Astrocyte (in vitro differentiated cells and primary cell): ENCODE measurements at regions not wholly inside any gene's neighbourhood (a gene's known extent, or its start where the extent isn't known, plus 50 kb on each side); places are given as distances from the start of the nearest gene placed in this dataset.

ENCODE experiments used
- DNase-seq: peaks from one replicate; pipeline ENCODE4 v3.0.0-alpha.2; 2010; ENCODE audit warnings: low read depth
- FAIRE-seq: peaks from 2 replicates; lab custom pipeline; 2011; peaks lifted over from hg19 to GRCh38; lab: Jason Lieb, UNC
- H2AFZ ChIP-seq: 2 replicates; pipeline ENCODE4 v1.6.0; 2012; ENCODE audit warnings: low read depth, low read length, inconsistent platforms
- H3K27ac ChIP-seq: 2 replicates; pipeline ENCODE4 v1.5.1; 2011; ENCODE audit warnings: low read depth, low read length, inconsistent platforms
- H3K27me3 ChIP-seq: 2 replicates; pipeline ENCODE4 v1.6.0; 2011; ENCODE audit warnings: low read length, inconsistent platforms; ENCODE audit not compliant: insufficient read depth
- H3K36me3 ChIP-seq: 2 replicates; pipeline ENCODE4 v1.5.1; 2011; ENCODE audit warnings: low read length, inconsistent platforms; ENCODE audit not compliant: insufficient read depth
- H3K4me1 ChIP-seq: 2 replicates; pipeline ENCODE4 v1.5.1; 2011; ENCODE audit warnings: low read length, inconsistent platforms; ENCODE audit not compliant: insufficient read depth
- H3K4me2 ChIP-seq: 2 replicates; pipeline ENCODE4 v1.6.0; 2012; ENCODE audit warnings: low read length, inconsistent platforms
- H3K4me3 ChIP-seq: 2 replicates; pipeline ENCODE4 v1.5.1; 2011; ENCODE audit warnings: low read depth, mild to moderate bottlenecking, low read length, inconsistent platforms; ENCODE audit not compliant: insufficient read depth
- H3K79me2 ChIP-seq: 2 replicates; pipeline ENCODE4 v1.6.0; 2012; ENCODE audit warnings: mild to moderate bottlenecking, low read length, inconsistent platforms; ENCODE audit not compliant: insufficient read depth
- H3K9ac ChIP-seq: 2 replicates; pipeline ENCODE4 v1.6.0; 2012; ENCODE audit warnings: mild to moderate bottlenecking, low read length, inconsistent platforms
- H3K9me3 ChIP-seq: 2 replicates; pipeline ENCODE4 v1.5.1; 2012; ENCODE audit warnings: low read depth, mild to moderate bottlenecking, low read length, inconsistent platforms; ENCODE audit not compliant: insufficient read depth
- H4K20me1 ChIP-seq: 2 replicates; pipeline ENCODE4 v1.6.0; 2012; ENCODE audit warnings: low read length, inconsistent platforms; ENCODE audit not compliant: insufficient read depth
- H3K27ac Mint-ChIP-seq: one replicate; pipeline ENCODE4 v1.8.0; 2021; ENCODE audit warnings: mild to moderate bottlenecking, mixed read lengths; ENCODE audit not compliant: unreplicated experiment
- H3K27me3 Mint-ChIP-seq: one replicate; pipeline ENCODE4 v1.8.0; 2021; ENCODE audit warnings: low read depth, mixed read lengths; ENCODE audit not compliant: unreplicated experiment
- H3K36me3 Mint-ChIP-seq: one replicate; pipeline ENCODE4 v1.8.0; 2021; ENCODE audit warnings: low read depth, mixed read lengths; ENCODE audit not compliant: unreplicated experiment
- H3K4me1 Mint-ChIP-seq: one replicate; pipeline ENCODE4 v1.8.0; 2021; ENCODE audit warnings: low read depth, mixed read lengths; ENCODE audit not compliant: unreplicated experiment
- H3K4me3 Mint-ChIP-seq: one replicate; pipeline ENCODE4 v1.8.0; 2021; ENCODE audit warnings: mild to moderate bottlenecking, moderate library complexity, mixed read lengths; ENCODE audit not compliant: unreplicated experiment
- H3K9me3 Mint-ChIP-seq: one replicate; pipeline ENCODE4 v1.8.0; 2021; ENCODE audit warnings: mild to moderate bottlenecking, mixed read lengths; ENCODE audit not compliant: unreplicated experiment
- EZH2 ChIP-seq: IDR thresholded peaks from 2 replicates; pipeline ENCODE4 v1.6.1; 2012; ENCODE audit warnings: mild to moderate bottlenecking, low read length, inconsistent platforms; ENCODE audit not compliant: insufficient read depth
- TF ChIP-seq, protein P1 (sequence below): IDR thresholded peaks from 2 replicates; pipeline ENCODE4 v1.5.1; 2011; ENCODE audit warnings: low read depth, mild to moderate bottlenecking, inconsistent platforms, low read length, moderate library complexity; ENCODE audit not compliant: insufficient read depth

DNA sequence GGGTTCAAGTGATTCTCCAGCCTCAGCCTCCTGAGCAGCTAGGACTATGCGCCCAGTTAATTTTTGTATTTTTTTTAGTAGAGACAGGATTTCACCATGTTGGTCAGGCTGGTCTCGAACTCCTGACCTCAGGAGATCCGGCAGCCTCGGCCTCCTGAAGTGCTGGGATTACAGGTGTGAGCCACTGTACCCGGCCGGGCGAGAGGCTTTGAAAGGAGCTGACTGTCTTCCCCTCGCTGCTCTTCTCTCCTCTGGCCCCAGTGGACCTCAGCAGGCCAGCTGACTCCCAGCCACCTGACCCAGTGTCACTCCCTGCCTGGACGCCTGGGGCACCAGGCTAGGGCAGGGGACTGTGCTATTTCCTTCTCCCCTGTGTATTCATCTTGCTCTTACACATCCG is 89.5 kb upstream of the ANKRD55 start:
- Histone ChIP-seq H3K4me1 (peaks cover 5% of the 10 kb centered on the region), H3K4me3 (no peak overlapping the region), H3K27me3 (no peaks in the 10 kb centered on the region), H2AFZ (no peak overlapping the region), H3K4me2 (no peak overlapping the region), H3K9me3 (no peaks in the 10 kb centered on the region), H4K20me1 (no peaks in the 10 kb centered on the region), H3K36me3 (no peaks in the 10 kb centered on the region), H3K9ac (no peak overlapping the region), H3K79me2 (no peaks in the 10 kb centered on the region), H3K27ac (no peak overlapping the region)
- Mint-ChIP-seq H3K9me3 (no peaks in the 10 kb centered on the region), H3K4me3 (no peak overlapping the region), H3K27ac (no peak overlapping the region), H3K4me1 (peaks cover 27% of the 10 kb centered on the region), H3K27me3 (peaks cover 3% of the 10 kb centered on the region), H3K36me3 (no peaks in the 10 kb centered on the region)
- TF ChIP-seq, protein P1, sequence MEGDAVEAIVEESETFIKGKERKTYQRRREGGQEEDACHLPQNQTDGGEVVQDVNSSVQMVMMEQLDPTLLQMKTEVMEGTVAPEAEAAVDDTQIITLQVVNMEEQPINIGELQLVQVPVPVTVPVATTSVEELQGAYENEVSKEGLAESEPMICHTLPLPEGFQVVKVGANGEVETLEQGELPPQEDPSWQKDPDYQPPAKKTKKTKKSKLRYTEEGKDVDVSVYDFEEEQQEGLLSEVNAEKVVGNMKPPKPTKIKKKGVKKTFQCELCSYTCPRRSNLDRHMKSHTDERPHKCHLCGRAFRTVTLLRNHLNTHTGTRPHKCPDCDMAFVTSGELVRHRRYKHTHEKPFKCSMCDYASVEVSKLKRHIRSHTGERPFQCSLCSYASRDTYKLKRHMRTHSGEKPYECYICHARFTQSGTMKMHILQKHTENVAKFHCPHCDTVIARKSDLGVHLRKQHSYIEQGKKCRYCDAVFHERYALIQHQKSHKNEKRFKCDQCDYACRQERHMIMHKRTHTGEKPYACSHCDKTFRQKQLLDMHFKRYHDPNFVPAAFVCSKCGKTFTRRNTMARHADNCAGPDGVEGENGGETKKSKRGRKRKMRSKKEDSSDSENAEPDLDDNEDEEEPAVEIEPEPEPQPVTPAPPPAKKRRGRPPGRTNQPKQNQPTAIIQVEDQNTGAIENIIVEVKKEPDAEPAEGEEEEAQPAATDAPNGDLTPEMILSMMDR: no peak
- TF ChIP-seq EZH2: no peak
- FAIRE-seq: no peak
- DNase-seq: no peak

DNA sequence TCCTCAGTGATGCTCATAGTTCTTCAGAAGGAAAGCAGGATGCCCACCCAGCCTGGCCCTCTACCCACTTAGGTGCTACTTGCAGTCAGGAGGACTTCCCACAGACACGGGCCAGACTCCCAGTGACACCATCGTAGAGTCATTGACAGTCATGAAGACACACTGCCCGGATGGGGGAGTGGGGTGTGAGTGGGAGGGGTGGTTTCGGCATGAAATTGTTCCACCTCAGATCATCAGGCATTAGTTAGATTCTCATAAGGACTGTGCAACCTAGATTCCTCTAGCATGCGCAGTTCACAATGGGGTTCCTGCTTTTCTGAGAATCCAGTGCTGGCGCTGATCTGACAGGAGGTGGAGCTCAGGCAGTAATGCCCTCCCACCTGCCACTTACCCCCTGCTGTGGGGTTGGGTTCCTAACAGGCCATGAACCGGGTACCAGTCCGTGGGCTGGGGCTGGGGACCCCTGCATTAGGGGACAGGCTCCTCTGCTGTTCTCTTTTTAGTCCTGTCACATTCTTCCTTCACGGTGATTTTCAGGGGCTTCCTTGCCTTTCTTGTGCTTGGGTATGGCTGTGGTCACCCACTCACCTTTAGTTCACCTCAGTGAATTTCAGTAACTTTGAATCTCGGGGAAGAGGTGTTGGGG is 88.2 kb upstream of the ANKRD55 start:
- H3K4me1 ChIP-seq: peaks cover 5% of the 10 kb centered on the region
- no peak overlapping the region for H3K4me3 ChIP-seq
- H3K9me3 ChIP-seq: no peaks in the 10 kb centered on the region
- no peak overlapping the region for H3K27ac ChIP-seq
- TF ChIP-seq EZH2: no peak
- TF ChIP-seq, protein P1: no peak
- Mint-ChIP-seq H3K4me1 (peaks cover 25% of the 10 kb centered on the region), H3K36me3 (no peaks in the 10 kb centered on the region), H3K27me3 (peaks cover 3% of the 10 kb centered on the region), H3K4me3 (no peak overlapping the region), H3K9me3 (no peaks in the 10 kb centered on the region), H3K27ac (no peak overlapping the region)
- H3K79me2 ChIP-seq: no peaks in the 10 kb centered on the region
- H3K4me2 ChIP-seq: no peak overlapping the region
- FAIRE-seq (no peak), DNase-seq (no peak)
- H3K9ac ChIP-seq: no peak overlapping the region
- H3K27me3 ChIP-seq: no peaks in the 10 kb centered on the region
- H4K20me1 ChIP-seq: no peaks in the 10 kb centered on the region
- no peak overlapping the region for H2AFZ ChIP-seq
- H3K36me3 ChIP-seq: no peaks in the 10 kb centered on the region

DNA sequence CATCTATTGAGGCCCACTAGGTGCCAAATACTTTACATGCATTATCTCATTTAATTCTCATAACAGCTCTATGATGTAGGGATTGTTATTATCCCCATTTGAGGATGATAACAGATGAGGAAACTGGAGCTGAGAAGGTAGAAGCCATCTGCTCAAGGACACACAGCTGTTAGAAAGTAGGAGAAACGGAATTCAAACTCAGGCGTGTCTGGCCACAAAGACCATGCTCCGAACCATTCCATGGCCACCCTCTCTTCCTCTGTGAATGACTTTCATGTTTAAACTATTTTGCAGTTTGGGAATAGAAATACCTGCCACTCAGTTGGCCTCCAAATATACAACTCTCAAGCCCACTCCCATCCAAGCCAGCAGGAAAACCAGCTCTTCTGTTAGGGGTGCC is 87.6 kb upstream of the ANKRD55 start:
- H3K9ac ChIP-seq: no peak overlapping the region
- Mint-ChIP-seq H3K4me1 (peaks cover 23% of the 10 kb centered on the region), H3K27ac (no peak overlapping the region), H3K27me3 (peaks cover 3% of the 10 kb centered on the region), H3K9me3 (no peaks in the 10 kb centered on the region), H3K4me3 (no peak overlapping the region), H3K36me3 (no peaks in the 10 kb centered on the region)
- no peak overlapping the region for H3K4me3 ChIP-seq
- TF ChIP-seq, protein P1: no peak
- no peak for TF ChIP-seq EZH2
- no peaks in the 10 kb centered on the region for H3K27me3 ChIP-seq
- H3K36me3 ChIP-seq: no peaks in the 10 kb centered on the region
- DNase-seq (no peak), FAIRE-seq (no peak)
- peaks cover 5% of the 10 kb centered on the region for H3K4me1 ChIP-seq
- H3K79me2 ChIP-seq: no peaks in the 10 kb centered on the region
- H3K9me3 ChIP-seq: no peaks in the 10 kb centered on the region
- H4K20me1 ChIP-seq: no peaks in the 10 kb centered on the region
- H3K4me2 ChIP-seq: no peak overlapping the region
- H3K27ac ChIP-seq: no peak overlapping the region
- H2AFZ ChIP-seq: no peak overlapping the region
